PFSK-1 (cell line): ENCODE measurements at regions not wholly inside any gene's neighbourhood (a gene's known extent, or its start where the extent isn't known, plus 50 kb on each side); places are given as distances from the start of the nearest gene placed in this dataset.

ENCODE experiments used
- FOXP2 ChIP-seq: optimal IDR thresholded peaks from 2 replicates; pipeline ENCODE3; 2011; ENCODE audit warnings: borderline replicate concordance, control low read depth, inconsistent platforms; ENCODE audit not compliant: insufficient read depth; ENCODE audit errors: extremely low read length, extremely low read depth
- POLR2AphosphoS5 ChIP-seq: IDR thresholded peaks from 2 replicates; pipeline ENCODE4 v1.6.1; 2012; ENCODE audit warnings: low read depth, mild to moderate bottlenecking, control low read depth, low read length, moderate library complexity
- REST ChIP-seq, 2 experiments: IDR thresholded peaks; 2 replicates each; pipeline versions ENCODE4 v1.6.1 to v1.8.0; 2011 to 2012; ENCODE audit warnings: low read depth in 2 of 2, low read length in 2 of 2, control low read depth in 1 of 2, inconsistent platforms in 1 of 2, mild to moderate bottlenecking in 1 of 2, moderate library complexity in 1 of 2; ENCODE audit not compliant: insufficient read depth in 1 of 2
- SIN3A ChIP-seq: IDR thresholded peaks from 2 replicates; pipeline ENCODE4 v1.6.1; 2012; ENCODE audit warnings: mild to moderate bottlenecking, low read length, moderate library complexity, borderline replicate concordance; ENCODE audit not compliant: insufficient read depth
- TAF1 ChIP-seq: IDR thresholded peaks from 2 replicates; pipeline ENCODE4 v1.6.1; 2012; ENCODE audit warnings: low read length, control low read depth, borderline replicate concordance; ENCODE audit not compliant: insufficient read depth

- TF ChIP-seq REST (IDR thresholded peaks at IDR 0.05; ENCODE audit: insufficient read depth in 1 of 2, low read depth in 2 of 2, low read length in 2 of 2) = no peak
- no peak for TF ChIP-seq POLR2AphosphoS5
- no peak for TF ChIP-seq FOXP2
- TF ChIP-seq TAF1 = no peak
- no peak for TF ChIP-seq SIN3A
Observed at GRCh38 chr7:35894721-35895120, 93.9 kb downstream of the SEPTIN7 start.

- TF ChIP-seq TAF1 = no peak
- no peak for TF ChIP-seq REST (IDR thresholded peaks at IDR 0.05; ENCODE audit: insufficient read depth in 1 of 2, low read depth in 2 of 2, low read length in 2 of 2)
- no peak for TF ChIP-seq SIN3A
- no peak for TF ChIP-seq FOXP2
- no peak for TF ChIP-seq POLR2AphosphoS5
Observed at GRCh38 chr7:35900651-35901050, 99.8 kb downstream of the SEPTIN7 start.

GRCh38 chr7:35905555-35905954, 104.7 kb downstream of the SEPTIN7 start:
- TF ChIP-seq FOXP2 = no peak
- no peak for TF ChIP-seq POLR2AphosphoS5
- no peak for TF ChIP-seq REST (IDR thresholded peaks at IDR 0.05; ENCODE audit: insufficient read depth in 1 of 2, low read depth in 2 of 2, low read length in 2 of 2)
- no peak for TF ChIP-seq SIN3A
- no peak for TF ChIP-seq TAF1

GRCh38 chr7:35906191-35906908, 105.5 kb downstream of the SEPTIN7 start:
- no peak for TF ChIP-seq TAF1
- TF ChIP-seq REST (IDR thresholded peaks at IDR 0.05; ENCODE audit: insufficient read depth in 1 of 2, low read depth in 2 of 2, low read length in 2 of 2) = no peak
- no peak for TF ChIP-seq SIN3A
- no peak for TF ChIP-seq POLR2AphosphoS5
- no peak for TF ChIP-seq FOXP2
